Osteocyte (in vitro differentiated cells): ENCODE measurements at regions not wholly inside any gene's neighbourhood (a gene's known extent, or its start where the extent isn't known, plus 50 kb on each side); places are given as distances from the start of the nearest gene placed in this dataset.

Experiments used
- DNase-seq: peaks from one replicate; pipeline ENCODE4 v3.0.0; 2021; ENCODE audit warnings: mixed read lengths; ENCODE audit not compliant: unreplicated experiment; ENCODE audit errors: extremely low spot score
- H3K27ac Mint-ChIP-seq: one replicate; pipeline ENCODE4 v1.8.0; 2021; ENCODE audit warnings: mild to moderate bottlenecking, mixed read lengths; ENCODE audit not compliant: unreplicated experiment
- H3K27me3 Mint-ChIP-seq: one replicate; pipeline ENCODE4 v1.8.0; 2021; ENCODE audit warnings: mixed read lengths; ENCODE audit not compliant: unreplicated experiment
- H3K36me3 Mint-ChIP-seq: one replicate; pipeline ENCODE4 v1.8.0; 2021; ENCODE audit warnings: mixed read lengths; ENCODE audit not compliant: unreplicated experiment
- H3K4me1 Mint-ChIP-seq: one replicate; pipeline ENCODE4 v1.8.0; 2021; ENCODE audit warnings: mixed read lengths; ENCODE audit not compliant: unreplicated experiment
- H3K4me3 Mint-ChIP-seq: one replicate; pipeline ENCODE4 v1.8.0; 2021; ENCODE audit warnings: mild to moderate bottlenecking, moderate library complexity, mixed read lengths; ENCODE audit not compliant: unreplicated experiment
- H3K9me3 Mint-ChIP-seq: one replicate; pipeline ENCODE4 v1.8.0; 2021; ENCODE audit warnings: mixed read lengths; ENCODE audit not compliant: unreplicated experiment
- CTCF ChIP-seq: fragments of 200-600 bp; sonication (generic); IDR thresholded peaks from 2 replicates; pipeline ENCODE4 v1.5.0; 2021; ENCODE audit warnings: antibody characterized with exemption, mild to moderate bottlenecking, moderate library complexity

- Mint-ChIP-seq H3K27me3 (no peaks in the 10 kb centered on the region), H3K4me3 (no peak overlapping the region), H3K36me3 (no peaks in the 10 kb centered on the region), H3K27ac (no peak overlapping the region), H3K4me1 (no peaks in the 10 kb centered on the region), H3K9me3 (no peaks in the 10 kb centered on the region)
- no peak for TF ChIP-seq CTCF
- DNase-seq, result no peak
Observed at GRCh38 chr13:90094357-90094756, 1253.1 kb upstream of the MIR17HG start.

- Mint-ChIP-seq H3K36me3 (peaks cover 2% of the 10 kb centered on the region), H3K4me1 (peaks cover 2% of the 10 kb centered on the region), H3K4me3 (no peak overlapping the region), H3K9me3 (peaks cover 6% of the 10 kb centered on the region), H3K27ac (no peak overlapping the region), H3K27me3 (no peaks in the 10 kb centered on the region)
- TF ChIP-seq CTCF, result no peak
- no peak for DNase-seq
Observed at GRCh38 chr13:90098577-90098976, 1248.9 kb upstream of the MIR17HG start.

DNA sequence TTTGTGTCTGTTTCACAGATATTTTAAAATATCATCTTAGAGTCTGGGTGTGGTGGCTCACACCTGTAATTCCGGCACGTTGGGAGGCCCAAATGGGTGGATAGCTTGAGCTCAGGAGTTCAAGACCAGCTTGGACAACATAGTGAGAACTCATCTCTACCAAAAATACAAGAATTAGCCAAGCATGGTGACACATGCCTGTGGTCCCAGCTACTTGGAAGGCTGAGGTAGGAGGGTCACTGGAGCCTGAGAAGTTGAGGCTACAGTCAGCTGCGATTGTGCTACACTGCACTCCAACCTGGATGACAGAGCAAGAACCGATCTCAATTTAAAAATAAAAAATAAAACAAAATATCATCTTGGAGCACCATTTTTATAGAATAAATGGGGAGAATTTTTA, 1247.6 kb upstream of the MIR17HG start:
- TF ChIP-seq CTCF, result no peak
- Mint-ChIP-seq H3K9me3 (peaks cover 6% of the 10 kb centered on the region), H3K36me3 (peaks cover 2% of the 10 kb centered on the region), H3K4me3 (no peak overlapping the region), H3K27me3 (no peaks in the 10 kb centered on the region), H3K4me1 (peaks cover 2% of the 10 kb centered on the region), H3K27ac (no peak overlapping the region)
- DNase-seq, result no peak

DNA sequence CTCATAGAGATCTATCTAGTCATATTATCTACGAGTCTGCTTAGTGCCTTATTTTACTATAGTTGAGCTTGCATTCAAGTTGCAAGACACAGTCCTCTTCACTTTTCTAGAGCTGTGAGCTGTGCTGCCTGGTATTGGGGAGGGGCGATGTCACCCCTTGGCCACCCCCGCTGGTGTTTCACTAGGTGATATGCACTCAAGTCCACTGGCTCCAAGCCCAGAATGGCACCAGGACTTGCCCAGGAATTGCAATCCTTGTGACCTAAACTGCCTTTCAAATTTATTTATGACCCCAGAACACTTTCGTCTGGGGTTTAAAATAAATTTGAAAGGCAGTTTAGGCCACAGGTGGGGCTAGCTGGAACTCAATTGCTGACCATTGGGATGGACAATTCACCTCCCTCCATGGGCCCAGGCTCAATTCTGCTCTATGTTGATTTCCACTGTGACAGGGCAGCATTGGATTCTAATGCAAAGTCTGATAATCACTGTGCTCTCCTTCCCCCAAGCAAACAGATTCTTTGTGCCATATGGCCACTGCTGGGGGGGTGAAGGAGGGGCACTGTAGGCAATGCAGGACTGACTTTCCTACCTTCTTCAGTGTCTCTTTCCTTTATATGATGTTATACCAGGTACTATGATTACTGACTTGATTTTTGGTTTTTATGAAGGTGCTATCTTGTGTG, 1244.2 kb upstream of the MIR17HG start:
- no peak overlapping the region for H3K27ac Mint-ChIP-seq
- H3K9me3 Mint-ChIP-seq, result peaks cover 6% of the 10 kb centered on the region
- TF ChIP-seq CTCF, result no peak
- H3K36me3 Mint-ChIP-seq, result peaks cover 2% of the 10 kb centered on the region
- H3K4me1 Mint-ChIP-seq, result peaks cover 15% of the 10 kb centered on the region
- no peak overlapping the region for H3K4me3 Mint-ChIP-seq
- no peaks in the 10 kb centered on the region for H3K27me3 Mint-ChIP-seq
- no peak for DNase-seq

DNA sequence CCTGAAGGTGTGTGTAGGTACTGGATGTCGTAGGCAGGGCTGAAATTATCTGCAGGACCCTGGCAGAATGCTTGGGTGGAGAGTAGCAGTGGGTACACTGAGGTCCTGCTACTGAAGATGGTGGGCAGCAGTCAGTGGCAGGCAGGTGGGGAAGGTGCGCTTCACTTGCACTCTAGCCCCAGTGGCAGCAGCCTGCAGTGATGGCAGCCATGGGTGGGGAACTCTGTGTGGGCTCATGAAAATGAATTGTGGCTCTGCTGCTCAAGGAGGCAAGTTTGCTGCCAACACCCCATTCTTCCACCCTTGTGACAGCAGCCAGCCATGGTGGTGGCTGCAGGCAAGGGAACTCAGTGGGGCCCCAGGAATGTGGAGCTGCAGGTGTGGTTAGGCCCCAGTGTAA, 1242.7 kb upstream of the MIR17HG start:
- Mint-ChIP-seq H3K9me3 (peaks cover 3% of the 10 kb centered on the region), H3K27me3 (no peaks in the 10 kb centered on the region), H3K27ac (no peak overlapping the region), H3K4me1 (peaks cover 15% of the 10 kb centered on the region), H3K36me3 (peaks cover 2% of the 10 kb centered on the region), H3K4me3 (no peak overlapping the region)
- TF ChIP-seq CTCF, result no peak
- no peak for DNase-seq
